ENCODE measurements at regions not wholly inside any gene's neighbourhood (a gene's known extent, or its start where the extent isn't known, plus 50 kb on each side); places are given as distances from the start of the nearest gene placed in this dataset.

GRCh38 chr13:26463296-26463695, 94.2 kb upstream of the WASF3 start:
- no peak for TF ChIP-seq CTCF (optimal IDR thresholded peaks at IDR 0.05 in 1 of 3, IDR thresholded peaks at IDR 0.05 in 1 of 3, conservative IDR thresholded peaks at IDR 0.05 in 1 of 3; ENCODE audit: extremely low read depth in 1 of 3, insufficient read depth in 2 of 3, low read length in 3 of 3)
- TF ChIP-seq EZH2 (IDR thresholded peaks at IDR 0.05; ENCODE audit: low read length): no peak
